Natural killer cell (primary cell): ENCODE measurements at regions not wholly inside any gene's neighbourhood (a gene's known extent, or its start where the extent isn't known, plus 50 kb on each side); places are given as distances from the start of the nearest gene placed in this dataset.

Source experiments
- ATAC-seq, 3 donors: fragments of 150-1000 bp in 2 of 3; fragments of 200-7000 bp in 1 of 3; cut with Tn5 transposase; 1 replicate in 1 of 3; 2 replicates in 2 of 3; pipeline ENCODE4 v1.10.0; 2021; ENCODE audit warnings: mild to moderate bottlenecking in 2 of 3, moderate library complexity in 2 of 3
- DNase-seq, 2 donors: peaks; one replicate each; pipeline versions ENCODE4 v3.0.0 to v3.0.0-alpha.2; 2013 to 2021; ENCODE audit warnings: mixed read lengths in 1 of 2
- H3K27ac ChIP-seq: one replicate; pipeline ENCODE4 v1.5.1; 2013; ENCODE audit warnings: mild to moderate bottlenecking, low read length
- H3K27me3 ChIP-seq: one replicate; pipeline ENCODE4 v1.6.1; 2013; ENCODE audit warnings: low read length; ENCODE audit not compliant: control insufficient read depth, insufficient read depth
- H3K36me3 ChIP-seq: one replicate; pipeline ENCODE4 v1.6.1; 2013; ENCODE audit warnings: low read length; ENCODE audit not compliant: control insufficient read depth, insufficient read depth
- H3K4me1 ChIP-seq: one replicate; pipeline ENCODE4 v1.6.1; 2013; ENCODE audit warnings: low read length; ENCODE audit not compliant: control insufficient read depth, insufficient read depth
- H3K4me3 ChIP-seq: one replicate; pipeline ENCODE4 v1.5.1; 2013; ENCODE audit warnings: low read length
- H3K9me3 ChIP-seq: one replicate; pipeline ENCODE4 v1.6.1; 2013; ENCODE audit warnings: low read length; ENCODE audit not compliant: control insufficient read depth, insufficient read depth
- H3K27ac Mint-ChIP-seq, 2 donors: one replicate each; pipeline ENCODE4 v1.8.0; 2022; ENCODE audit warnings: mild to moderate bottlenecking in 2 of 2, mixed read lengths in 2 of 2, moderate library complexity in 1 of 2
- H3K27me3 Mint-ChIP-seq, 2 donors: one replicate each; pipeline ENCODE4 v1.8.0; 2022; ENCODE audit warnings: low read depth in 2 of 2, mixed read lengths in 2 of 2
- H3K36me3 Mint-ChIP-seq: one replicate; pipeline ENCODE4 v1.8.0; 2022; ENCODE audit warnings: mixed read lengths
- H3K4me1 Mint-ChIP-seq, 2 donors: one replicate each; pipeline ENCODE4 v1.8.0; 2022; ENCODE audit warnings: mixed read lengths in 2 of 2
- H3K4me3 Mint-ChIP-seq: one replicate; pipeline ENCODE4 v1.8.0; 2022; ENCODE audit warnings: mild to moderate bottlenecking, moderate library complexity, mixed read lengths
- H3K9me3 Mint-ChIP-seq, 2 donors: one replicate each; pipeline ENCODE4 v1.8.0; 2022; ENCODE audit warnings: mixed read lengths in 2 of 2
- WGBS: methylation state at CpG from one replicate; pipeline ENCODE4 v1.1.7; 2013; ENCODE audit warnings: missing lambda C conversion rate; ENCODE audit not compliant: insufficient coverage; 5-methylcytosine and 5-hydroxymethylcytosine counted together
- intact Hi-C: fragments of 100-400 bp; cut with micrococcal nuclease; formaldehyde crosslinking; loops from one replicate; pipeline ENCODE4 v1.14.2; 2022
- TF ChIP-seq, protein P1 (sequence below): fragments of 200-600 bp; IDR thresholded peaks from one replicate; pipeline ENCODE4 v1.8.0; 2022; ENCODE audit warnings: antibody characterized with exemption

DNA sequence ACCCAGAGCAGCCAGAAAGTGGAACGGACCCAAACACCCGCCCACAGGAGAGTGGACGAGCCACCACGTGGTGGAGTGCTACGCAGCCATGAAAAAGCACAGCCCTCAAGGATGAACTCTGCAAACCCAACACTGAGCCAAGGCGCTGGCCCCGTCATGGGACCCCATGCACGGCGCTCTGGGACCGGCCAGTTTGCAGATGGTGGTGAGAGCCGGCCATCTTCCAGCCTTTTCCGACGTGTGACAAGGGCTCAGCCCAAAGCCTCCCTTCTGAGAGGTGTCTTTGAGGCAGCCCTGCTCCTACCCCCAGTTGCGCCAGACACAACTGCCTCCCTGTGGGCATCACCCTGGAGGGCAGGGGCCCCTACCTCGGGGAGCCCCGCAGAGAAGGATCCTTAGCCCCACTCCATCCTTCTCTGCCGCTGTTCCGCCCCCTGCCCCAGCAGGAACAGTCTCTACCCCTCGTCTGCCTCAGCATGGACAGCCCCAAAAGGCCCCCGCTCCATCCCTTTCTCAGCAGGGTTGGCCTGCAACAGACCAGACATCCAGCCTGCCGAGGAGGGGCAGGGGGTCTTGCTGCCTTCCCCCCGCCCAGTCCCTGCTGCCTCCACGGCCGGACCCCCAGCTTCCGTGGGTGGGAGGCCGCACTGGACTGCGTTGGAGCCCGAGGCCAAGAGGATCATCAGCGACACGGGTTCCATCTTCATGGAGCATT is 75.7 kb downstream of the MICALL2 start:
- Mint-ChIP-seq H3K4me3 (no peak overlapping the region), H3K36me3 (no peaks in the 10 kb centered on the region), H3K27ac (no peak overlapping the region), H3K9me3 (peaks cover 3 to 5% of the 10 kb centered on the region in 2 donors), H3K4me1 (no peaks in the 10 kb centered on the region), H3K27me3 (peaks cover 0 to 12% of the 10 kb centered on the region in 2 donors)
- 84% methylated on average over 30 of the region's 30 CpGs for WGBS
- no peaks in the 10 kb centered on the region for H3K9me3 ChIP-seq
- ATAC-seq, result no peak
- DNase-seq, result no peak
- intact Hi-C loops, result no loop called here
- peaks cover 3% of the 10 kb centered on the region for H3K27me3 ChIP-seq
- no peak overlapping the region for H3K4me3 ChIP-seq
- no peak overlapping the region for H3K27ac ChIP-seq
- no peaks in the 10 kb centered on the region for H3K4me1 ChIP-seq
- H3K36me3 ChIP-seq, result no peaks in the 10 kb centered on the region
- TF ChIP-seq, protein P1, sequence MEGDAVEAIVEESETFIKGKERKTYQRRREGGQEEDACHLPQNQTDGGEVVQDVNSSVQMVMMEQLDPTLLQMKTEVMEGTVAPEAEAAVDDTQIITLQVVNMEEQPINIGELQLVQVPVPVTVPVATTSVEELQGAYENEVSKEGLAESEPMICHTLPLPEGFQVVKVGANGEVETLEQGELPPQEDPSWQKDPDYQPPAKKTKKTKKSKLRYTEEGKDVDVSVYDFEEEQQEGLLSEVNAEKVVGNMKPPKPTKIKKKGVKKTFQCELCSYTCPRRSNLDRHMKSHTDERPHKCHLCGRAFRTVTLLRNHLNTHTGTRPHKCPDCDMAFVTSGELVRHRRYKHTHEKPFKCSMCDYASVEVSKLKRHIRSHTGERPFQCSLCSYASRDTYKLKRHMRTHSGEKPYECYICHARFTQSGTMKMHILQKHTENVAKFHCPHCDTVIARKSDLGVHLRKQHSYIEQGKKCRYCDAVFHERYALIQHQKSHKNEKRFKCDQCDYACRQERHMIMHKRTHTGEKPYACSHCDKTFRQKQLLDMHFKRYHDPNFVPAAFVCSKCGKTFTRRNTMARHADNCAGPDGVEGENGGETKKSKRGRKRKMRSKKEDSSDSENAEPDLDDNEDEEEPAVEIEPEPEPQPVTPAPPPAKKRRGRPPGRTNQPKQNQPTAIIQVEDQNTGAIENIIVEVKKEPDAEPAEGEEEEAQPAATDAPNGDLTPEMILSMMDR, result no peak

DNA sequence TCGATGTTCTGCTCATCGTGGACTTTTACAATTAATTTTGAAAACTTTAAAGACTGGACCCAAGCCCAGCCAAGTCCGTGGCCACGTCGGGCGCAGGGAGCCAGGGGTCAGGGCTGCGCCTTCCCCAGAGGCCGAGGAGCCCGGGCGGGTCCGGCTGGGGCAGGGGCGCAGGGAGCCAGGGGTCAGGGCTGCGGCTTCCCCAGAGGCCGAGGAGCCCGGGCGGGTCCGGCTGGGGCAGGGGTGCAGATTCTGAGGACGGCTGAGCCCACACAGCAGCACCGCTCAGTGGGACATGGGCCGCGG is 75.2 kb downstream of the MICALL2 start:
- peaks cover 0 to 15% of the 10 kb centered on the region in 2 donors for H3K27me3 Mint-ChIP-seq
- peaks cover 3 to 5% of the 10 kb centered on the region in 2 donors for H3K9me3 Mint-ChIP-seq
- Histone ChIP-seq H3K36me3 (no peaks in the 10 kb centered on the region), H3K9me3 (no peaks in the 10 kb centered on the region), H3K27me3 (no peaks in the 10 kb centered on the region), H3K4me1 (no peaks in the 10 kb centered on the region), H3K27ac (no peak overlapping the region), H3K4me3 (no peak overlapping the region)
- no peak for ATAC-seq
- intact Hi-C loops, result no loop called here
- no peaks in the 10 kb centered on the region for H3K36me3 Mint-ChIP-seq
- no peaks in the 10 kb centered on the region for H3K4me1 Mint-ChIP-seq
- no peak overlapping the region for H3K27ac Mint-ChIP-seq
- WGBS, result 88% methylated on average over 21 of the region's 21 CpGs
- H3K4me3 Mint-ChIP-seq, result no peak overlapping the region
- TF ChIP-seq, protein P1, result no peak
- DNase-seq, result no peak
